ENCODE measurements at regions not wholly inside any gene's neighbourhood (a gene's known extent, or its start where the extent isn't known, plus 50 kb on each side); places are given as distances from the start of the nearest gene placed in this dataset.

GRCh38 chr14:46487582-46488350, 163.8 kb downstream of the RPL10L start (continued):
- TF ChIP-seq REST (IDR thresholded peaks at IDR 0.05) = no peak
- TF ChIP-seq FOXA1 (IDR thresholded peaks at IDR 0.05) = no peak

- peaks cover 0 to 32% (median 19%) of the 10 kb centered on the region in 4 donors for H3K4me1 ChIP-seq (ENCODE audit: control insufficient read depth in 4 of 4, insufficient read depth in 4 of 4, low read length in 3 of 4)
- H3K9me3 ChIP-seq (ENCODE audit: control insufficient read depth in 4 of 4, low read length in 3 of 4) = no peaks in the 10 kb centered on the region
- H3K27ac ChIP-seq (ENCODE audit: low read depth in 1 of 2, low read length in 2 of 2) = no peak overlapping the region
- no peaks in the 10 kb centered on the region for H3K36me3 ChIP-seq (ENCODE audit: control insufficient read depth in 4 of 4, insufficient read depth in 3 of 4, low read depth in 1 of 4, low read length in 3 of 4)
- DNase-seq (ENCODE audit: low spot score) = no peak
- H3K4me3 ChIP-seq (ENCODE audit: low read depth in 1 of 3, low read length in 3 of 3) = no peak overlapping the region
- no peaks in the 10 kb centered on the region for H3K27me3 ChIP-seq (ENCODE audit: control insufficient read depth in 4 of 4, insufficient read depth in 4 of 4, low read length in 3 of 4)
- peak; percentile 20 to 54 for TF ChIP-seq RXRA (IDR thresholded peaks at IDR 0.05)
- no peak for TF ChIP-seq REST (IDR thresholded peaks at IDR 0.05)
- TF ChIP-seq HNF4A (conservative IDR thresholded peaks at IDR 0.05) = peak in 1 of 2 donors; percentile 31
- no peak overlapping the region for H3K9ac ChIP-seq (ENCODE audit: low read depth in 1 of 2, low read length in 2 of 2)
Observed at GRCh38 chr14:46482200-46482599, 169.4 kb downstream of the RPL10L start.

- Histone ChIP-seq H3K9me3 (ENCODE audit: control insufficient read depth in 4 of 4, low read length in 3 of 4) (no peaks in the 10 kb centered on the region), H3K36me3 (ENCODE audit: control insufficient read depth in 4 of 4, insufficient read depth in 3 of 4, low read depth in 1 of 4, low read length in 3 of 4) (no peaks in the 10 kb centered on the region), H3K4me3 (ENCODE audit: low read depth in 1 of 3, low read length in 3 of 3) (no peak overlapping the region), H3K27me3 (ENCODE audit: control insufficient read depth in 4 of 4, insufficient read depth in 4 of 4, low read length in 3 of 4) (no peaks in the 10 kb centered on the region), H3K27ac (ENCODE audit: low read depth in 1 of 2, low read length in 2 of 2) (no peak overlapping the region), H3K9ac (ENCODE audit: low read depth in 1 of 2, low read length in 2 of 2) (no peak overlapping the region), H3K4me1 (ENCODE audit: control insufficient read depth in 4 of 4, insufficient read depth in 4 of 4, low read length in 3 of 4) (peaks cover 0 to 25% (median 15%) of the 10 kb centered on the region in 4 donors)
- 6% methylated on average over 3 of the region's 3 CpGs for WGBS
- DNase-seq (ENCODE audit: low spot score) = no peak
- TF ChIP-seq ATF3 (IDR thresholded peaks at IDR 0.05) = no peak
- no peak for TF ChIP-seq HNF4G (IDR thresholded peaks at IDR 0.05)
- TF ChIP-seq HNF4A (conservative IDR thresholded peaks at IDR 0.05) = peak in 1 of 2 donors; percentile 31
- no peak for TF ChIP-seq ZBTB33 (IDR thresholded peaks at IDR 0.05)
- TF ChIP-seq GABPA (IDR thresholded peaks at IDR 0.05 in 1 of 2, conservative IDR thresholded peaks at IDR 0.05 in 1 of 2) = no peak
- peak in 1 of 2 donors; percentile 29 for TF ChIP-seq RXRA (IDR thresholded peaks at IDR 0.05)
- no peak for TF ChIP-seq MAX (IDR thresholded peaks at IDR 0.05)
- TF ChIP-seq CTCF (IDR thresholded peaks at IDR 0.05; ENCODE audit: low read depth, low read length, missing input control) = no peak
- TF ChIP-seq RAD21 (IDR thresholded peaks at IDR 0.05) = no peak
- TF ChIP-seq YY1 (IDR thresholded peaks at IDR 0.05) = no peak
- TF ChIP-seq FOXA2 (IDR thresholded peaks at IDR 0.05) = peak; percentile 64
- TF ChIP-seq FOXA1 (IDR thresholded peaks at IDR 0.05) = peak; percentile 61
- TF ChIP-seq SP1 (IDR thresholded peaks at IDR 0.05) = no peak
- TF ChIP-seq NR2F2 (IDR thresholded peaks at IDR 0.05) = no peak
Observed at GRCh38 chr14:46480817-46481216, 170.8 kb downstream of the RPL10L start.

Data from liver (tissue), 8 donors.